ENCODE measurements at regions not wholly inside any gene's neighbourhood (a gene's known extent, or its start where the extent isn't known, plus 50 kb on each side); places are given as distances from the start of the nearest gene placed in this dataset.
"Not testable (repeated sequence)": the region's sequence is repeated elsewhere in the genome, so short reads cannot be mapped to it uniquely, and the experiment has no call there.

GRCh38 chr5:128842241-128842640 is 123.0 kb upstream of the SLC27A6 start:
- H3K4me3 Mint-ChIP-seq, result no peak overlapping the region
- Histone ChIP-seq H3K4me1 (ENCODE audit: insufficient read depth, low read length) (no peaks in the 10 kb centered on the region), H3K27ac (ENCODE audit: low read depth, low read length) (no peak overlapping the region), H3K27me3 (ENCODE audit: insufficient read depth, low read length, poor library complexity, severe bottlenecking) (no peaks in the 10 kb centered on the region), H3K4me3 (ENCODE audit: low read length) (no peak overlapping the region), H3K9me3 (ENCODE audit: low read length) (no peaks in the 10 kb centered on the region), H3K36me3 (ENCODE audit: insufficient read depth, low read length) (no peaks in the 10 kb centered on the region)
- H3K4me1 Mint-ChIP-seq, result no peaks in the 10 kb centered on the region
- ChIA-PET CTCF (no interaction called here), POLR2A (no interaction called here)
- H3K27ac Mint-ChIP-seq, result no peak overlapping the region
- H3K36me3 Mint-ChIP-seq, result no peaks in the 10 kb centered on the region
- no peaks in the 10 kb centered on the region for H3K27me3 Mint-ChIP-seq
- DNase-seq, result no peak
- peaks cover 0 to 1% (median 0%) of the 10 kb centered on the region in 5 donors for H3K9me3 Mint-ChIP-seq

GRCh38 chr5:128844354-128844923 is 120.8 kb upstream of the SLC27A6 start:
- Mint-ChIP-seq H3K9me3 (peaks cover 7 to 23% (median 10%) of the 10 kb centered on the region in 5 donors), H3K36me3 (no peaks in the 10 kb centered on the region), H3K4me3 (no peak overlapping the region), H3K4me1 (no peaks in the 10 kb centered on the region), H3K27ac (no peak overlapping the region), H3K27me3 (no peaks in the 10 kb centered on the region)
- no peaks in the 10 kb centered on the region for H3K4me1 ChIP-seq (ENCODE audit: insufficient read depth, low read length)
- H3K36me3 ChIP-seq (ENCODE audit: insufficient read depth, low read length), result no peaks in the 10 kb centered on the region
- H3K9me3 ChIP-seq (ENCODE audit: low read length), result no peaks in the 10 kb centered on the region
- H3K4me3 ChIP-seq (ENCODE audit: low read length), result no peak overlapping the region
- H3K27ac ChIP-seq (ENCODE audit: low read depth, low read length), result no peak overlapping the region
- POLR2A ChIA-PET, result no interaction called here
- CTCF ChIA-PET, result no interaction called here
- no peaks in the 10 kb centered on the region for H3K27me3 ChIP-seq (ENCODE audit: insufficient read depth, low read length, poor library complexity, severe bottlenecking)
- no peak for DNase-seq

- Mint-ChIP-seq H3K9me3 (peaks cover 24 to 39% (median 27%) of the 10 kb centered on the region in 5 donors), H3K36me3 (no peaks in the 10 kb centered on the region), H3K27me3 (no peaks in the 10 kb centered on the region), H3K4me1 (no peaks in the 10 kb centered on the region), H3K27ac (no peak overlapping the region), H3K4me3 (no peak overlapping the region)
- no peaks in the 10 kb centered on the region for H3K36me3 ChIP-seq (ENCODE audit: insufficient read depth, low read length)
- DNase-seq, result no peak
- no peak overlapping the region for H3K4me3 ChIP-seq (ENCODE audit: low read length)
- H3K27me3 ChIP-seq (ENCODE audit: insufficient read depth, low read length, poor library complexity, severe bottlenecking), result no peaks in the 10 kb centered on the region
- H3K27ac ChIP-seq (ENCODE audit: low read depth, low read length), result no peak overlapping the region
- no peaks in the 10 kb centered on the region for H3K4me1 ChIP-seq (ENCODE audit: insufficient read depth, low read length)
- H3K9me3 ChIP-seq (ENCODE audit: low read length), result no peaks in the 10 kb centered on the region
- ChIA-PET POLR2A (no interaction called here), CTCF (no interaction called here)
These were observed 115.2 kb upstream of the SLC27A6 start for GRCh38 chr5:128850049-128850448.

- ChIA-PET CTCF (no interaction called here), POLR2A (no interaction called here)
- DNase-seq, result no peak
- H3K9me3 Mint-ChIP-seq, result peaks cover 12 to 21% (median 18%) of the 10 kb centered on the region in 5 donors
- Histone ChIP-seq H3K9me3 (ENCODE audit: low read length) (no peaks in the 10 kb centered on the region), H3K27me3 (ENCODE audit: insufficient read depth, low read length, poor library complexity, severe bottlenecking) (no peaks in the 10 kb centered on the region), H3K4me3 (ENCODE audit: low read length) (no peak overlapping the region), H3K4me1 (ENCODE audit: insufficient read depth, low read length) (no peaks in the 10 kb centered on the region), H3K36me3 (ENCODE audit: insufficient read depth, low read length) (no peaks in the 10 kb centered on the region), H3K27ac (ENCODE audit: low read depth, low read length) (no peak overlapping the region)
- no peaks in the 10 kb centered on the region for H3K4me1 Mint-ChIP-seq
- no peaks in the 10 kb centered on the region for H3K36me3 Mint-ChIP-seq
- no peak overlapping the region for H3K27ac Mint-ChIP-seq
- H3K4me3 Mint-ChIP-seq, result no peak overlapping the region
- H3K27me3 Mint-ChIP-seq, result no peaks in the 10 kb centered on the region
These were observed 110.4 kb upstream of the SLC27A6 start for GRCh38 chr5:128854931-128855330.

- Mint-ChIP-seq H3K4me3 (no peak overlapping the region), H3K9me3 (peaks cover 3 to 15% (median 4%) of the 10 kb centered on the region in 5 donors), H3K36me3 (peaks cover 0 to 2% (median 0%) of the 10 kb centered on the region in 3 donors), H3K4me1 (no peaks in the 10 kb centered on the region), H3K27ac (no peak overlapping the region), H3K27me3 (no peaks in the 10 kb centered on the region)
- CTCF ChIA-PET, result no interaction called here
- POLR2A ChIA-PET, result no interaction called here
- Histone ChIP-seq H3K36me3 (ENCODE audit: insufficient read depth, low read length) (no peaks in the 10 kb centered on the region), H3K27me3 (ENCODE audit: insufficient read depth, low read length, poor library complexity, severe bottlenecking) (no peaks in the 10 kb centered on the region), H3K9me3 (ENCODE audit: low read length) (no peaks in the 10 kb centered on the region), H3K27ac (ENCODE audit: low read depth, low read length) (no peak overlapping the region), H3K4me1 (ENCODE audit: insufficient read depth, low read length) (no peaks in the 10 kb centered on the region), H3K4me3 (ENCODE audit: low read length) (no peak overlapping the region)
- DNase-seq, result no peak
These were observed 108.1 kb upstream of the SLC27A6 start for GRCh38 chr5:128857076-128857677.

- Histone ChIP-seq H3K9me3 (ENCODE audit: low read length) (no peaks in the 10 kb centered on the region), H3K36me3 (ENCODE audit: insufficient read depth, low read length) (no peaks in the 10 kb centered on the region), H3K4me3 (ENCODE audit: low read length) (no peak overlapping the region), H3K4me1 (ENCODE audit: insufficient read depth, low read length) (no peaks in the 10 kb centered on the region), H3K27ac (ENCODE audit: low read depth, low read length) (no peak overlapping the region), H3K27me3 (ENCODE audit: insufficient read depth, low read length, poor library complexity, severe bottlenecking) (no peaks in the 10 kb centered on the region)
- no peaks in the 10 kb centered on the region for H3K4me1 Mint-ChIP-seq
- ChIA-PET CTCF (no interaction called here), POLR2A (no interaction called here)
- no peak for DNase-seq
- H3K9me3 Mint-ChIP-seq, result peaks cover 3 to 11% (median 4%) of the 10 kb centered on the region in 5 donors
- no peak overlapping the region for H3K27ac Mint-ChIP-seq
- no peak overlapping the region for H3K4me3 Mint-ChIP-seq
- no peaks in the 10 kb centered on the region for H3K27me3 Mint-ChIP-seq
- H3K36me3 Mint-ChIP-seq, result peaks cover 0 to 2% (median 0%) of the 10 kb centered on the region in 3 donors
These were observed 106.3 kb upstream of the SLC27A6 start for GRCh38 chr5:128858995-128859394.

GRCh38 chr5:128861155-128861554 is 104.1 kb upstream of the SLC27A6 start:
- peaks cover 3 to 11% (median 4%) of the 10 kb centered on the region in 5 donors for H3K9me3 Mint-ChIP-seq
- H3K9me3 ChIP-seq (ENCODE audit: low read length); H3K4me3 Mint-ChIP-seq; DNase-seq; POLR2A ChIA-PET; H3K4me3 ChIP-seq (ENCODE audit: low read length); H3K27ac ChIP-seq (ENCODE audit: low read depth, low read length); H3K27ac Mint-ChIP-seq; H3K4me1 Mint-ChIP-seq; H3K27me3 Mint-ChIP-seq; H3K36me3 ChIP-seq (ENCODE audit: insufficient read depth, low read length); H3K27me3 ChIP-seq (ENCODE audit: insufficient read depth, low read length, poor library complexity, severe bottlenecking); H3K4me1 ChIP-seq (ENCODE audit: insufficient read depth, low read length); H3K36me3 Mint-ChIP-seq; CTCF ChIA-PET: not testable (repeated sequence)

GRCh38 chr5:128869970-128870369 is 95.3 kb upstream of the SLC27A6 start:
- no peaks in the 10 kb centered on the region for H3K4me1 Mint-ChIP-seq
- Histone ChIP-seq H3K4me3 (ENCODE audit: low read length) (no peak overlapping the region), H3K27me3 (ENCODE audit: insufficient read depth, low read length, poor library complexity, severe bottlenecking) (no peaks in the 10 kb centered on the region), H3K27ac (ENCODE audit: low read depth, low read length) (no peak overlapping the region), H3K36me3 (ENCODE audit: insufficient read depth, low read length) (no peaks in the 10 kb centered on the region), H3K9me3 (ENCODE audit: low read length) (no peaks in the 10 kb centered on the region), H3K4me1 (ENCODE audit: insufficient read depth, low read length) (no peaks in the 10 kb centered on the region)
- DNase-seq, result no peak
- ChIA-PET CTCF (no interaction called here), POLR2A (no interaction called here)
- peaks cover 0 to 2% of the 10 kb centered on the region in 2 donors for H3K27me3 Mint-ChIP-seq
- no peak overlapping the region for H3K4me3 Mint-ChIP-seq
- H3K27ac Mint-ChIP-seq, result no peak overlapping the region
- no peaks in the 10 kb centered on the region for H3K36me3 Mint-ChIP-seq
- H3K9me3 Mint-ChIP-seq, result peaks cover 0 to 5% (median 0%) of the 10 kb centered on the region in 5 donors
